Fibroblast of lung (primary cell): ENCODE measurements at regions not wholly inside any gene's neighbourhood (a gene's known extent, or its start where the extent isn't known, plus 50 kb on each side); places are given as distances from the start of the nearest gene placed in this dataset.

ENCODE experiments used
- DNase-seq, 2 donors: peaks; one replicate each; pipeline versions ENCODE4 v3.0.0 to v3.0.0-alpha.2; 2010; ENCODE audit warnings: low read depth in 2 of 2
- H2AFZ ChIP-seq: 2 replicates; pipeline ENCODE4 v1.5.1; 2012; ENCODE audit warnings: low read length, control low read depth, inconsistent platforms
- H3K27ac ChIP-seq: 2 replicates; pipeline ENCODE4 v1.5.1; 2011; ENCODE audit warnings: low read length, control low read depth; ENCODE audit not compliant: insufficient read depth
- H3K27me3 ChIP-seq: 2 replicates; pipeline ENCODE4 v1.5.1; 2011; ENCODE audit warnings: mild to moderate bottlenecking, low read length; ENCODE audit not compliant: control insufficient read depth, insufficient read depth
- H3K36me3 ChIP-seq: 2 replicates; pipeline ENCODE4 v1.5.1; 2011; ENCODE audit warnings: low read length; ENCODE audit not compliant: control insufficient read depth, insufficient read depth
- H3K4me1 ChIP-seq: 2 replicates; pipeline ENCODE4 v1.5.1; 2011; ENCODE audit warnings: low read length; ENCODE audit not compliant: control insufficient read depth, insufficient read depth; ENCODE audit errors: extremely low read depth
- H3K4me2 ChIP-seq: 2 replicates; pipeline ENCODE4 v1.5.1; 2011; ENCODE audit warnings: low read length, control low read depth; ENCODE audit not compliant: insufficient read depth; ENCODE audit errors: extremely low read depth
- H3K4me3 ChIP-seq, 4 experiments: fragments of 200-600 bp in 1 of 4; sonication (generic) in 1 of 4; replicated peaks in 1 of 4; 2 replicates each; pipeline ENCODE4 v1.5.1; 2011 to 2016; ENCODE audit warnings: low read length in 4 of 4, low read depth in 3 of 4, mild to moderate bottlenecking in 3 of 4, control low read depth in 2 of 4, inconsistent platforms in 1 of 4, mixed read lengths in 1 of 4; ENCODE audit not compliant: insufficient read depth in 1 of 4; ENCODE audit errors: control extremely low read depth in 1 of 4
- H3K79me2 ChIP-seq: 2 replicates; pipeline ENCODE4 v1.5.1; 2012; ENCODE audit warnings: mild to moderate bottlenecking, low read length, inconsistent platforms; ENCODE audit not compliant: control insufficient read depth, insufficient read depth
- H3K9ac ChIP-seq: 2 replicates; pipeline ENCODE4 v1.5.1; 2011; ENCODE audit warnings: mild to moderate bottlenecking, low read length, control low read depth; ENCODE audit not compliant: insufficient read depth
- H3K9me3 ChIP-seq: 2 replicates; pipeline ENCODE4 v1.5.1; 2012; ENCODE audit warnings: low read depth, low read length; ENCODE audit not compliant: control insufficient read depth, insufficient read depth
- H4K20me1 ChIP-seq: 2 replicates; pipeline ENCODE4 v1.5.1; 2011; ENCODE audit warnings: low read length; ENCODE audit not compliant: control insufficient read depth, insufficient read depth; ENCODE audit errors: extremely low read depth
- CTCF ChIP-seq, 2 donors: IDR thresholded peaks in 1 of 2; conservative IDR thresholded peaks in 1 of 2; 1 replicate in 1 of 2; 2 replicates in 1 of 2; pipeline ENCODE4 v1.5.1; 2011 to 2012; ENCODE audit warnings: low read length in 2 of 2, control low read depth in 1 of 2, inconsistent platforms in 1 of 2, low read depth in 1 of 2, mild to moderate bottlenecking in 1 of 2
- EZH2 ChIP-seq: IDR thresholded peaks from 2 replicates; pipeline ENCODE4 v1.5.1; 2012; ENCODE audit warnings: low read length, control low read depth, mild to moderate bottlenecking; ENCODE audit errors: missing control alignments

GRCh38 chr1:185551008-185551407 lies 183.2 kb upstream of the HMCN1 start:
- no peaks in the 10 kb centered on the region for H3K4me1 ChIP-seq
- no peak overlapping the region for H3K4me3 ChIP-seq
- no peaks in the 10 kb centered on the region for H3K27me3 ChIP-seq
- no peak overlapping the region for H3K9ac ChIP-seq
- DNase-seq = no peak
- H3K4me2 ChIP-seq = no peak overlapping the region
- no peaks in the 10 kb centered on the region for H4K20me1 ChIP-seq
- no peak overlapping the region for H3K27ac ChIP-seq
- H3K9me3 ChIP-seq = no peaks in the 10 kb centered on the region
- TF ChIP-seq CTCF (conservative IDR thresholded peaks at IDR 0.05 in 1 of 2, IDR thresholded peaks at IDR 0.05 in 1 of 2; ENCODE audit: low read depth in 1 of 2, low read length in 2 of 2) (no peak), EZH2 (no peak)
- H3K79me2 ChIP-seq = no peaks in the 10 kb centered on the region
- H3K36me3 ChIP-seq = no peaks in the 10 kb centered on the region
- H2AFZ ChIP-seq = no peak overlapping the region

- DNase-seq = no peak
- Histone ChIP-seq H3K36me3 (no peaks in the 10 kb centered on the region), H3K4me1 (no peaks in the 10 kb centered on the region), H2AFZ (no peak overlapping the region), H3K79me2 (no peaks in the 10 kb centered on the region), H3K9me3 (no peaks in the 10 kb centered on the region), H3K4me2 (no peak overlapping the region), H3K27ac (no peak overlapping the region), H3K4me3 (no peak overlapping the region), H3K27me3 (no peaks in the 10 kb centered on the region), H3K9ac (no peak overlapping the region), H4K20me1 (no peaks in the 10 kb centered on the region)
- TF ChIP-seq CTCF (conservative IDR thresholded peaks at IDR 0.05 in 1 of 2, IDR thresholded peaks at IDR 0.05 in 1 of 2; ENCODE audit: low read depth in 1 of 2, low read length in 2 of 2) (no peak), EZH2 (no peak)
Observed at GRCh38 chr1:185549906-185550305, 184.3 kb upstream of the HMCN1 start.

GRCh38 chr1:185546029-185546428 lies 188.2 kb upstream of the HMCN1 start:
- Histone ChIP-seq H4K20me1 (no peaks in the 10 kb centered on the region), H3K9me3 (no peaks in the 10 kb centered on the region), H3K4me2 (no peak overlapping the region), H3K4me1 (no peaks in the 10 kb centered on the region), H3K36me3 (no peaks in the 10 kb centered on the region), H3K4me3 (no peak overlapping the region), H2AFZ (no peak overlapping the region), H3K27ac (no peak overlapping the region), H3K79me2 (no peaks in the 10 kb centered on the region), H3K9ac (no peak overlapping the region), H3K27me3 (no peaks in the 10 kb centered on the region)
- no peak for DNase-seq
- TF ChIP-seq EZH2 (no peak), CTCF (conservative IDR thresholded peaks at IDR 0.05 in 1 of 2, IDR thresholded peaks at IDR 0.05 in 1 of 2; ENCODE audit: low read depth in 1 of 2, low read length in 2 of 2) (no peak)
